Pancreas (tissue), 10 donors: ENCODE measurements at regions not wholly inside any gene's neighbourhood (a gene's known extent, or its start where the extent isn't known, plus 50 kb on each side); places are given as distances from the start of the nearest gene placed in this dataset.

Source experiments
- ATAC-seq, 4 donors: fragments of 200-7000 bp; cut with Tn5 transposase; one replicate each; pipeline versions ENCODE4 v1.8.0 to v1.9.1; 2020; ENCODE audit warnings: mild to moderate bottlenecking in 4 of 4, moderate library complexity in 4 of 4
- DNase-seq, 6 donors: peaks; one replicate each; pipeline ENCODE4 v3.0.0-alpha.2; 2020
- FAIRE-seq: peaks from 2 replicates; lab custom pipeline; 2012; peaks lifted over from hg19 to GRCh38; lab: Jason Lieb, UNC
- H3K27ac ChIP-seq, 4 donors: fragments of 200-600 bp; sonication (generic); 1 replicate in 3 of 4; 2 replicates in 1 of 4; pipeline versions ENCODE4 v1.5.0 to v1.8.0; 2020
- H3K27me3 ChIP-seq, 4 donors: fragments of 200-600 bp; one replicate each; pipeline ENCODE4 v1.8.0; 2021
- H3K36me3 ChIP-seq, 3 donors: fragments of 200-600 bp; sonication (generic) in 1 of 3; one replicate each; pipeline versions ENCODE4 v1.5.0 to v1.8.0; 2020 to 2021
- H3K4me1 ChIP-seq, 3 donors: fragments of 200-600 bp; one replicate each; pipeline ENCODE4 v1.8.0; 2021
- H3K4me3 ChIP-seq, 4 donors: fragments of 200-600 bp; sonication (generic) in 2 of 4; one replicate each; pipeline versions ENCODE4 v1.5.0 to v1.8.0; 2020 to 2021
- H3K9me3 ChIP-seq, 4 donors: fragments of 200-600 bp; one replicate each; pipeline ENCODE4 v1.8.0; 2021
- WGBS, 2 donors: extraction: QIAGEN DNeasy Blood & Tissue Kit; methylation state at CpG; one replicate each; pipeline ENCODE4 v1.1.7; 2013; 5-methylcytosine and 5-hydroxymethylcytosine counted together
- intact Hi-C, 3 donors: fragments of 100-400 bp; cut with DNase I; formaldehyde crosslinking; loops; one replicate each; pipeline versions ENCODE4 v1.11.1 to v1.14.2; 2022
- TF ChIP-seq, protein P1 (sequence below), 4 donors: fragments of 200-600 bp; sonication (generic) in 3 of 4; IDR thresholded peaks; one replicate each; pipeline versions ENCODE4 v1.5.0 to v1.8.0; 2021; ENCODE audit warnings: antibody characterized with exemption in 4 of 4
- donor health status: healthy with polysubstance abuse.
- donor health status: DM: no; HTN: no; CAD: no; lungs with moderate emphysema.
- donor health status: DM: no; HTN: no; CAD: no.
- donor health status: control.
- donor health status: control.
- donor health status: Bipolar disorder and iron deficiency.
- donor health status: DM: yes; HTN: yes; CAD: no.
- donor health status: DM: no; HTN: no; CAD: no.
- donor health status: DM: no; HTN: no; CAD: no.
- donor health status: DM: yes; HTN: yes; CAD: no.

DNA sequence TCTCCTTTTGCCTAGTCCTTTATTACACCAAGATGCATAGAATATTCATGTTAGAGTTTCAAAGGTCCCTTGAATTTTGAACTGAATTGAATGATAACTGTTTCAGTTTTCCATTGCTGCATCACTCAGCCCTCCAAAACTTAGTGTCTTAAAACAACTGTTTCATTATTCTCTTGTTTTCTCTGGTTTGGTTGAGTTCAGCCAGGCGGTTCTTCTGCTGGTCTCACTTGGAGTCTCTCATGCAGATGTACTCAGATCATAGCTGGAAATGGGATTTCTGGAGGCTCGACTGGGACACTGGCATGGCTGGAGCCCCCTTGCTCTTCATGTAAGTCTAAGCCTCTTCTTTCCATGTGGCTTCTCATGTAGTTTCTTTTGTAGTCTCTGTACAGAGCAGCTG lies 107.2 kb upstream of the MKI67 start:
- ATAC-seq (no peak), FAIRE-seq (no peak), DNase-seq (no peak)
- peaks cover 0 to 5% (median 0%) of the 10 kb centered on the region in 4 donors for H3K27me3 ChIP-seq
- no peaks in the 10 kb centered on the region for H3K9me3 ChIP-seq
- H3K36me3 ChIP-seq, result no peaks in the 10 kb centered on the region
- TF ChIP-seq, protein P1, sequence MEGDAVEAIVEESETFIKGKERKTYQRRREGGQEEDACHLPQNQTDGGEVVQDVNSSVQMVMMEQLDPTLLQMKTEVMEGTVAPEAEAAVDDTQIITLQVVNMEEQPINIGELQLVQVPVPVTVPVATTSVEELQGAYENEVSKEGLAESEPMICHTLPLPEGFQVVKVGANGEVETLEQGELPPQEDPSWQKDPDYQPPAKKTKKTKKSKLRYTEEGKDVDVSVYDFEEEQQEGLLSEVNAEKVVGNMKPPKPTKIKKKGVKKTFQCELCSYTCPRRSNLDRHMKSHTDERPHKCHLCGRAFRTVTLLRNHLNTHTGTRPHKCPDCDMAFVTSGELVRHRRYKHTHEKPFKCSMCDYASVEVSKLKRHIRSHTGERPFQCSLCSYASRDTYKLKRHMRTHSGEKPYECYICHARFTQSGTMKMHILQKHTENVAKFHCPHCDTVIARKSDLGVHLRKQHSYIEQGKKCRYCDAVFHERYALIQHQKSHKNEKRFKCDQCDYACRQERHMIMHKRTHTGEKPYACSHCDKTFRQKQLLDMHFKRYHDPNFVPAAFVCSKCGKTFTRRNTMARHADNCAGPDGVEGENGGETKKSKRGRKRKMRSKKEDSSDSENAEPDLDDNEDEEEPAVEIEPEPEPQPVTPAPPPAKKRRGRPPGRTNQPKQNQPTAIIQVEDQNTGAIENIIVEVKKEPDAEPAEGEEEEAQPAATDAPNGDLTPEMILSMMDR (IDR thresholded peaks at IDR 0.05), result no peak
- WGBS, 2 donors, result 53 to 59% methylated on average over 2 of the region's 2 CpGs
- intact Hi-C loops, result no loop called here
- no peaks in the 10 kb centered on the region for H3K4me1 ChIP-seq
- no peak overlapping the region for H3K27ac ChIP-seq
- no peak overlapping the region for H3K4me3 ChIP-seq

DNA sequence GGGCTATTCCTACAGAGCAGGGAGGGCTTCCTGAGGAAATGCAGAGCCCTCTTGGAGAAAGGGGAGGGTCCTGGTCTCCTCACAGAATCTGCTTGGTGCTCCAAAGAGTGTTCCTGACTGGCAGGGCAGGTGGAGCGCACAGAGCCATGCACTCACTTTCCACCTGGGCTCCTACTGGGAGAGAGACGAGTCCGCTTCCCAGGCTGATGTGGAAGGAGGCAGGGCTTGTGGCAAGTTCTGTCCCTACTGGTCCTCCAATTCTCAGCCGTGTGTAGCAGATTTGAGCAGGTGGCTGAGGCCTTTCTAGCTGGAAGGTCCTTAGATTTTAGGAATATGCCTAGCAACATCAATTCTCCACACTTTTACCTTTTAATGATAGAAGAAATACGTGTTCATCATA lies 111.5 kb upstream of the MKI67 start:
- Histone ChIP-seq H3K4me3 (no peak overlapping the region), H3K4me1 (no peaks in the 10 kb centered on the region), H3K27ac (no peak overlapping the region), H3K36me3 (no peaks in the 10 kb centered on the region), H3K27me3 (no peaks in the 10 kb centered on the region), H3K9me3 (no peaks in the 10 kb centered on the region)
- ATAC-seq (no peak), FAIRE-seq (no peak), DNase-seq (no peak)
- WGBS, 2 donors, result 57 to 67% methylated on average over 5 of the region's 5 CpGs
- intact Hi-C loops, result no loop called here
- TF ChIP-seq, protein P1 (IDR thresholded peaks at IDR 0.05), result no peak

DNA sequence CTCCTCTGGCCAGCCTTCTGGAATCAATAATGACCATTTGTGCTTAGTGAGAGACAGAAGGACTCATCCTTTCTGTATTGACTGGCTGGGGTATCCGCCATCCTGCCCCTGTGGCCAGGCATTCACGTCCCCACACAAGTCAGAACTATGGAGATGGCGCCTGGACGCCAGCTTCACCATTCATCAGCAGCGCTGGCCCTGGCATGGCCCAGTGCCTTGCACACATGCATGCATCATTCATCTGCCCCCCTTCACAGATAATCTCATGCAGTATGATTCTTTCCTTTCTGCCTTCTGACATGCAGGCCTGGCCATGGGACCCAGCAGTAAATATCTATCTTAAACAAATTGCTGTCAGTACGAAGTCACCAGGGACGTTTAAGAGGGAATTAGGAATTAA lies 114.8 kb upstream of the MKI67 start:
- H3K4me3 ChIP-seq, result no peak overlapping the region
- no peaks in the 10 kb centered on the region for H3K9me3 ChIP-seq
- 75 to 82% methylated on average over 7 of the region's 7 CpGs for WGBS, 2 donors
- ATAC-seq (no peak), DNase-seq (no peak), FAIRE-seq (no peak)
- H3K27me3 ChIP-seq, result no peaks in the 10 kb centered on the region
- H3K27ac ChIP-seq, result no peak overlapping the region
- no peaks in the 10 kb centered on the region for H3K36me3 ChIP-seq
- intact Hi-C loops, result no loop called here
- H3K4me1 ChIP-seq, result no peaks in the 10 kb centered on the region
- TF ChIP-seq, protein P1 (IDR thresholded peaks at IDR 0.05), result no peak

DNA sequence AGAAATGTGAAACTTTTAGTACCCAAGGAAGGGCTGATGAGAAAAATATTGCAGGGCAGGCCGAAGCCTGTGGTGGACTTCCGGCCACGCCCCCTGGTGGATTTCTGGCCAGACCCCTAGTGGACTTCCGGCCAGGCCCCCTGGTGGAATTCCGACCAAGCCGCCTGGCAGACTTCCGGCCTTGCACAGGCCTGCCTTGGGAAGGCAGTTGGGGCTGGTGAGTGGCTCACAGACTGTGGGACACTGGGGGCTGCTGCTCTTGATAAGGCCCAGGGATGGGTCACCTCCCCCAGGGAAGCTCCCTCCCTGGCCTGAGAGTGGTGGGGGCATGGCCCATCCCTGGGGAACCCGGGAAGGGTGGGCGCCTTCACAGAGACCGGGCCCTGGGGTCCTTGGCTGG lies 116.4 kb upstream of the MKI67 start:
- DNase-seq, result no peak
- no peak for FAIRE-seq
- intact Hi-C loops, result no loop called here

DNA sequence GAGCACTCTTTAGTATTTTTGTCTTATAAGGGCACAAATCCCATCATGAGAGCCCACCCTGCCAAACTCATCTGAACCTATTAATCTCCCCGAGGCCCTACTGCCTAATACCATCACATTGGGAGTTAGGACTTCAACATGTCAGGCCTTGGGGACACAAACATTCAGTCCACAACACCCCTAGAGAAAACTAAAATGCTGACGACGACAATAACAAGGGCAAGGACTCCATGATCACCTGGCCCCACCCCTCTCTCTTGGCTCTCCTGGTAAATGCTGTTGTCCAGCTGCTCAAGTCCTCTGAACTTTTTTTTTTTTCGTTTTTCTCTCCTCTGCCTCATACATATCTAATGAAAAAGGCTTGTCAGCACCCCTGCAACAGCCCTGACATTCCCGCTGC lies 118.8 kb upstream of the MKI67 start:
- no peak for FAIRE-seq
- 59 to 65% methylated on average over 5 of the region's 5 CpGs for WGBS, 2 donors
- TF ChIP-seq, protein P1 (IDR thresholded peaks at IDR 0.05), result no peak
- no peaks in the 10 kb centered on the region for H3K4me1 ChIP-seq
- H3K27me3 ChIP-seq, result no peaks in the 10 kb centered on the region
- H3K4me3 ChIP-seq, result no peak overlapping the region
- H3K36me3 ChIP-seq, result no peaks in the 10 kb centered on the region
- no peak for DNase-seq
- intact Hi-C loops, result no loop called here
- H3K9me3 ChIP-seq, result no peaks in the 10 kb centered on the region
- no peak overlapping the region for H3K27ac ChIP-seq
- no peak for ATAC-seq

More for the DNA sequence above, 116.4 kb upstream of the MKI67 start:
- Histone ChIP-seq H3K36me3 (no peaks in the 10 kb centered on the region), H3K9me3 (no peaks in the 10 kb centered on the region), H3K27me3 (no peaks in the 10 kb centered on the region), H3K4me3 (no peak overlapping the region), H3K4me1 (no peaks in the 10 kb centered on the region), H3K27ac (no peak overlapping the region)
- ATAC-seq, result no peak
- TF ChIP-seq, protein P1 (IDR thresholded peaks at IDR 0.05), result no peak
- WGBS, 2 donors, result 67 to 72% methylated on average over 10 of the region's 10 CpGs
